NOMO-1 (cell line): ENCODE measurements at regions not wholly inside any gene's neighbourhood (a gene's known extent, or its start where the extent isn't known, plus 50 kb on each side); places are given as distances from the start of the nearest gene placed in this dataset.
"Not testable (repeated sequence)": the region's sequence is repeated elsewhere in the genome, so short reads cannot be mapped to it uniquely, and the experiment has no call there.

Experiments used
- DNase-seq, 2 experiments: peaks; one replicate each; lab custom pipeline; 2025; ENCODE audit not compliant: unreplicated experiment in 2 of 2; lab: John Stamatoyannopoulos, UW

GRCh38 chr6:120553353-120553752, 780.9 kb downstream of the TBC1D32 start:
- no peak for DNase-seq

DNA sequence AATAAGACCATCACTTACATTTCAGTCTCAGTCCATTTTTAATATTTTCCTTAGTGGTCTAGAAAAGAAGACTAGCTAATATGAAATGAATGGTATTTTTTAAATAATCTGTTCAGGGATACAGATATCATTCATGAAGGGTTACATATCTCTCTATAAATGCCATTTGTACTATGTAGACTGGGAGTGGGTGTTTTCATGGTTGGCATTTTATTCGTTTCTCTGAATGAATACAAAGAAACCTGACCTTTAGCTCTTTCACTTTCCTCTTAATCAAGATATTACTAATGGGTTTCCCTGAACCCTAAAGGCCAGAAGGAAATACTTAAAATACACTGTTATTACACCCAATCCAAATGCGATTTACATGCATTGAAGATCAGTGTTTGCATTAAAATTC, 788.9 kb downstream of the TBC1D32 start:
- no peak for DNase-seq

GRCh38 chr6:120534954-120535353, 799.3 kb downstream of the TBC1D32 start:
- DNase-seq = no peak

DNA sequence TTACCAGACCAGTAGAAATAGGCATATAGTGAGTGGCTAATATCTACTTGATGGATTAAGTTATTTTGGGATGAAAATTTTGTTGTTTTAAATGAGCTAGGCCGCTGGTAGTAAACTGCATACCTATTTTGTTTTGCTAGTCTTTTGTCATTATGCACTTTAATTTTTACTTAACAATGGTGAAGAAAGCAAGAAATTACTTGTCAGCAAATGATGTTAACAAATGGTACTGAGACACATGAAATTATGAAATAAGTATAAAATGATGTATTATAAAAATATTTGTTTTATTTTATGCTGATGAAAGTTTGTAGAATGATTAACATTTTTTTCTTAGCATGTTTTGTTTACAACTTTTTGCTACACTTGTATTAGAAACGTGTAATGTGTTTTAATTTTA, 807.7 kb downstream of the TBC1D32 start:
- no peak for DNase-seq

GRCh38 chr6:120514544-120514943, 819.7 kb downstream of the TBC1D32 start:
- no peak for DNase-seq

GRCh38 chr6:120511712-120512111, 822.6 kb downstream of the TBC1D32 start:
- DNase-seq = no peak

DNA sequence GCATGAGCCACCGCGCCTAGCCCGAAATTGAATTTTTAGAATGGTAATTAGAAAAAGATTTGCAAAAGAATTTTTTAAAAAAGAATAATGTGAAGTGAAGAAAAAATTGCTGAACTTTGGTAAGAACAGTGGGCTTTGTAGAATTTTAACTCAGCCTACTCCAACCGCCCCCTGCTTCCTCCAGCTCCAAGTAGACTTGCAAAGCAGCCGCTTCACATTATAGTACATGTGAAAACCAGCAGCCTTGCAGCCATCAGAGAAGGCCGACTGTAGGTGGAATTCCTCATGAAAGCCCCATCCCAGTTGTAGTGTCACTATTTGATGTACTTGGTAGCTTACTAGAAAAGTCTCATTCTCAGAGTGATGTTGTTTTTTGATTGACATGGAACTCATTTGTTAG, 835.6 kb downstream of the TBC1D32 start:
- no peak for DNase-seq

DNA sequence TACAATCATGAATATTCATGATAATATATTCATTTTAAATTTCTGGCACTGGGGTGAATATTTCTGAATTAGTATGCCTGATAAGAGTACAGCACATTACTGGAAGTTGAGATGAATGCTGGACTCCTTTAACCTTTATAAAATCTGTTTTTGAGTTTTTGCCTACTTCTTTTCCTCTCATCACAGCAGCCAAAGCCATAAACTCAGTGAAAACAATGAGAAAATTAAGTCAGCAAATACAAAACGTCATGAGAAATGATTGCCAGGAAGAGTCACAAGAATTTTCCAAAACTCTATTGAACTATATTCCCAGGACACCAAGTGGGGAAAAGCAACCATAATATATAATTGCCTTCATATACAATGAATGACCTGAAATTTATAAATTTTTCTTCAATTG, 837.6 kb downstream of the TBC1D32 start:
- no peak for DNase-seq

DNA sequence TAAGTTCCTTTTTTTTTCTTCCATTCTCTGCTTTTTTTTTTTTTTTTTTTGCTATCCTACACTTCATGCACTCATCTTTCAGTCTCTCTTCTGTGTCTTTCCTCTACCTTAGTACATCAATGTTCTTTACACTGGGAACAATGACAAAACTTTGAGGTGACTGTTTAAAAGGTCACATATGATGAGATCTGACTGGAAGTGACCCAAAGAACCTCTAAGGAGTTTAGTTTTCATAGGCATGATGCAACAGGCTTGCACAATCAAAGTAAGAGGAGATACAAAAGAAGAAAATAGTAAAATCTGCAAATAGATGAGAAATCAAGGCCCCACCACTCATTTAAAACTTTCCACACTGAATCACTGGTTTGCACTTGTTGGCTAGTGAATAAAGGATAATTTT, 840.8 kb downstream of the TBC1D32 start:
- DNase-seq = no peak

DNA sequence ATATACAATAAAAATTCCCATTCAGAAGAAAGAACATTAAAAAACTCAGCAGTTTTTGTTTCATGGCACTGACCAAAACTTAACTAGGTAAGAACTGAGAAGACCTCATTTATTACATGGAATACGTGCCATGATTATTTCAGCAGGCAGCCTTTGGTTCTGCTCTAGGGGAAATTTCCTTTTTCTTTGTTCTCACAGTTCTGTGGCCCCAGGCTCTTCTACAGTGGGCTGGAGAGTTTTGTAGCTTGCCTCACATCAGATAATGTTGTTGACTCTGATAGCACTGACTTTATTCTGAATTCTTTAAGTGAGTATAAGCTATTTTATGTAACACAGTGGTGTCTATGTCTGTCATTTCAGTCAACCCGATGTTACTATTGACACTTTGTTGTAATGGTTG, 844.3 kb downstream of the TBC1D32 start:
- no peak for DNase-seq

DNA sequence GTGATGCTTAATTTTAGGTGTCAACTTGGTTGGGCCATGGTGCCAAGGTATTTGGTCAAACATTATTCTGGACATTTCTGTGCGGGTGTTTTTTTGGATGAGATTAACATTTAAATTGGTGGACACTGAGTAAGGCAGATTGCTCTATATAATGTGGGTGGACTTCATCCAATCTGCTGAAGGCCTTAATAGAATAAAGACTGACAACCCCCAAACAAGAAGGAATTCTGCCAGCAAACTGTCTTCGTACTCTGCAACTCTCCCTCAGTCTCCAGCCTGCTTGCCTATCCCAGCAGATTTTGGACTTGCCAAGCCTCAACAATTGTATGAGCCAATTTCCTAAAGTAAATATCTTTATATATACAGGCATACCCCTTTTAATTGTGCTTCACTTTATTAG, 850.1 kb downstream of the TBC1D32 start:
- DNase-seq = no peak

DNA sequence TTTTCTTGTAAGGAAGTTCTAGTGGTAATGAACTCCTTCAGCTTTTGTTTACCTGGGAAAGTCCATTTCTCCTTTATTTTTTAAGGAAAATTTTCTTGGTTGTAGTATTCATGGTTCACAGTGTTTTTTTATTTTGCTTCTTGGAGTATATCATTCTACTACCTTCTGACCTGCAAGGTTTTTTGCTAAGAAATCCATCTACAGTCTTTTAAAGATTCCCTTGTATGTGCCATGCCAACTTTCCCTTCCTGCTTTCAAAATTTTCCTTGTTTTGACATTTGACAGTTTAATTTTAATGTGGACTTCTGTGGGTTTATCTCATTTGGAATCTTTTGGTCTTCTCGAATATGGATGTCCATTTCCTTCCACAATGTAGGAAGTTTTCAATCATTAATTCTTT, 855.6 kb downstream of the TBC1D32 start:
- DNase-seq = no peak

DNA sequence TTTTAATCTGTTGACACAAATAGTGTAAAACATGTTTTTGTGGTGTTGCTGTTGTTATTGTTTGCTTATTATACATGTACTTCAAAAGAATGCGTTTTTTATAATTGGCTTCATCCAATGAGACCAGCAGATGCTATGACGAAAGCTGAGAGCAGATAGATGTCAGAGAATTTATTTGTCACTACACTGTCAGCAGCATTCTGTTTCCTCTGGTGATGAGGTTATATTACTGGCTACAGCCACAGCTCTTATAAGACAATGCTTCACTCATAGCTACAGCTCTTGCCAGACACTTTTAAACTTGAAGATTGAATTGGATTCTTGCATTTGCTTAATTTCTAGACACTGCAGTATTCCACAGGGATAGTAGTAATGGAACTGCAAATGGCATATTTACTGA, 860.5 kb downstream of the TBC1D32 start:
- DNase-seq = no peak

DNA sequence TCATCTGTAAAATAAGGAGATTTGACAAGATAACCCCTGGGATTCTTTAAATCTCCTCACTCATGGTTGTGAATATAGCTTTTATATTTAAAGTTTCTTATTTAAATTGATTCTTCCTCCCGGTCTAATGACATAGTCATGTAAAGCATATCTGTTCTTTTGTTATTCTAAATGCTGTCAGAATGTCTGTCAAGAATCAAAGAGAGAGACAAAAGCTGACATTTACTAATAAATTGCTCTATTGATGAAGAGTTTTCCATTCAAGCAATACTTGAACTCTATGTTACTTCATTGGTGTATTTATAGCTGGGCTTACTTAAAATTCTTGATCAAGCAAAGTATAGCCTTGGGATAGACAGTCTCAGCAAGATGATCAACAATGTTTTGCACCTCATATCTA, 865.8 kb downstream of the TBC1D32 start:
- DNase-seq = no peak

DNA sequence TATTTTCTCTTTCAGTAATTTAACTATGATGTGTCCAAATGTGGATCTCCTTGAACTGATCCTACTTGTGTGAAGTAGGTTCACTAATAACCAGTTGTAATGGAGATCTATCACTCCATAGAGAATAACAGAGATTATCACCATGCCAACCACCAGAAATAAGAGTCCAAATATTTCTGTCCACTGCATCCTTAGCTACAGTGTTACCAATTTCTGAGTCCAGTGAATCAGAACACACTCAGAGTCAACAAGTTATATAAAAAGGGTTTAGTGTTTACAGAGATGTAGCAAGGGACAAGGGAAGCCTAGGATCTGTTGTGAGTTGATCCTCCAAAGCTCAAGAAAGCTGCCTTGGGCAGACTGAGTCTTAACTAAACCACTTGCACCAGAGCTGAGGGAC, 882.8 kb downstream of the TBC1D32 start:
- DNase-seq = no peak

- DNase-seq = no peak
Observed at GRCh38 chr6:120447605-120448004, 886.7 kb downstream of the TBC1D32 start.

- DNase-seq = not testable (repeated sequence)
Observed at GRCh38 chr6:120432840-120433239, 901.4 kb downstream of the TBC1D32 start.

DNA sequence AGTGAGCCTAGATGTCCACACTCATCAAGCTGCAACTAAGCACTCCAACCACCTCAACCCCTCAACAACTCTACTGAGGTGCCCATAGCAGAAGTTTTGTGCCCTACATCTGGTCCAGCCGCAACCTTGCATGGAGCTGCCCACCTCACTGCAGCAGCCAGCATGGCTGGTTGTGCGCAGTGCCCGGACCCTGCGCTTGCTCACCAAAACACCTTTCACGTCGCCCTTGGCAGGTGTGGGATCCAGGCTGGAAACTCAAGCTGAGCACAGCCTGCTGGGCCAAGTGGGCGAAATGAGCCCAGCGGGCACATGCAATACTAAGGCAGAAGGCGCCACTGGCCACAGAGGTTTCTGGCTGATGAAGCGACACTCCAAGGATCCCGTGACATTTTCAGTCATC, 902.4 kb downstream of the TBC1D32 start:
- no peak for DNase-seq

DNA sequence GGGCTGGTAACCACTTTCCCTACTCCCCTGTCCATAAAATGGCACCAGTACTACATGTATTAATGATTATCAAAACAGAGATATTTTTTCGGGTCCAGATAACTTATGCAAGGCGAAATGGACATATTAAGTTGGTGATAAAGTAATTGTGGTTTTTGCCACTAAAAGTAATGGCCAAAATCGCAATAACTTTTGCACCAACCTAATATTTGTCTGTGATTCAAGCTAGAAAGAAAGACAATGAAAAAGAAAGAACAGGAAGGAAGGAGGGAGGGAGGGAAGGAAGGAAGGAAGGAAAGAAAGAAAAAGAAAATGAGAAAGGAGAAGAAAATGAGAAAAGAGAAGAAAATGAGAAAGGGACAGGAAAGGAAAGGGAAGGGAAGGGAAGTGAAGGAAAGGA, 922.9 kb downstream of the TBC1D32 start:
- DNase-seq = no peak

DNA sequence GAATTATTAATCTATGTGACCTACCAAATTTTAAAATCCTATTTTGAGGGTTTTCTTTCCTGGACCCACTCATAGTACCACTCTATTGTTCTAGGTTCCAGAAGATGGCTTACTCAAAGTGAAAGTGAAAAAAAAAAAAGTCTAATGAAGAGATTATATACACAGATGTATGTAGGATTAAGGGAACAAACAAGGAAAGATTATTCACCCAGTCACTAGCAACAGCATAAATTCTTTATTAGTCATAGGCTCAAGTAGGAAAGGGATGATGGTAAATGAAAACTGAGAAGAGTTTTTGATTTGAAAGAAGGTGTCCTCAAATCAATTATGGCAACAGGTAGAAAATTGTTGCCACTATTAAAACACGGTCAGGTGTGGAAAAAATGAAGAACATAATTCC, 923.7 kb downstream of the TBC1D32 start:
- no peak for DNase-seq

DNA sequence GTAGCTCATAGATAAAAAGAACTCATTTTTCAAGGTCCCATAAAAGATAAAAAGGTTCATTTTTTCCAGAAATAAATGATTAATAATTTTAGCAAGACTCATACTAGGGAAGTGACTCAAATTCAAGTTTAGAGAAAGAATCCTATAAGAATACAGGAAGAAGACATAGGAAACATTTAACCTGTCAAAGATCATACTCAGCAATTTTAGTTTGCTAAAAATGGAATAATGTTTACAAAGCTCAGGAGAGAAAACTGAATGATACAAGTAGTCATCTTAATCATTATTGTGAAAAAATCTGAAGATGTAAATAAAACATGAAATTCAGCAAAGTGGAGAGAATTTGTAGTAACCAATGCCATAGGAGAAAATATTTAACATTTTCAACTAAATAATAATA, 926.6 kb downstream of the TBC1D32 start:
- DNase-seq = no peak

DNA sequence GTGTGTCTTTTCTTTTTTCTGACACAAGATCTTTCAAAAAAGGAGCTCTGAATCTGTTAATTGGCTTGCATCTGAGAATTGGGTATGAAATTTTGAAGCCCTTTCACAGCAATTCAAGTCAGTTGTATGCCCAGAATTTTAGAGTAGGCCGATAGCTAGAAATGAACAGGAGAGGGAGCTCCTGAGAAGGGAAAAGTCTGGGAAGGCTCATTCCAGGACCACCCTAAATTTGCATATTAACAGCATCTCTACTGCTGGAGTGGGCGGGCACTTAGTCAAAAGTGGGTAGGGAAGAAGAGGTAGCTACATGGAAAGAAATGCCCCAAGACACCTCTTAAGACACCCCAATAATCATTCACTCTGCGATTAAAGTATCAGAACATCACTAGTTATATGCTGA, 928.3 kb downstream of the TBC1D32 start:
- no peak for DNase-seq

GRCh38 chr6:120395784-120396183, 938.5 kb downstream of the TBC1D32 start:
- DNase-seq = no peak

GRCh38 chr6:120395330-120395729, 939.0 kb downstream of the TBC1D32 start:
- no peak for DNase-seq
